NT2/D1 (cell line): ENCODE measurements at regions not wholly inside any gene's neighbourhood (a gene's known extent, or its start where the extent isn't known, plus 50 kb on each side); places are given as distances from the start of the nearest gene placed in this dataset.

Experiments used
- SUZ12 ChIP-seq: IDR thresholded peaks from 2 replicates; pipeline ENCODE4 v1.6.1; 2011; ENCODE audit not compliant: insufficient read length, insufficient read depth; ENCODE audit errors: extremely low read depth
- YY1 ChIP-seq: IDR thresholded peaks from 2 replicates; pipeline ENCODE4 v1.6.1; 2011; ENCODE audit not compliant: insufficient read length, insufficient read depth

DNA sequence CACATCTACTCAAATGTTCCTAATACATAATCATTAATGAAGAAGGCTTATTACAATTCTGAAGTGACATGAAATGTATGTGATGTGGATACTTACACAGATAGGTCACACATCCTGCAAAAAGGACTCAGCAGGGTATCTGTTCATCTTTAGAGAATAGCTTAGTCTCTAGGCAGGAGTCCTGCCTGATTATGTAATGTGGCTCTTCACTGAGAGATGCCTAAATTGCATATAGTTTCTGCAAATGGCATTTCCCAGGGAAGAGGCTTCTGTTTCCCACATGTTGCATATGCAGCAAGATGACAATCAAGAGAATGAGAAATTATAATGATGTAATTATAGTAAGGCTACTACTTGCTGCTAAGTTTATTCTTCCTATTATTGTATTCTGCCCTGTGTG is 58.8 kb upstream of the SLC36A4 start:
- TF ChIP-seq SUZ12: no peak
- TF ChIP-seq YY1: no peak
